H1 (cell line): ENCODE measurements at regions not wholly inside any gene's neighbourhood (a gene's known extent, or its start where the extent isn't known, plus 50 kb on each side); places are given as distances from the start of the nearest gene placed in this dataset.

Experiments used
- CTCF ChIA-PET: fragments of 300-600 bp; sonication (Branson Sonifier 250); formaldehyde crosslinking; loops from one replicate; lab custom pipeline; 2021; ENCODE audit not compliant: partially characterized antibody; lab: Charles Lee
- POLR2A ChIA-PET: fragments of 300-600 bp; sonication (Branson Sonifier 250); formaldehyde crosslinking; loops from one replicate; lab custom pipeline; 2021; ENCODE audit warnings: inconsistent platforms; ENCODE audit not compliant: partially characterized antibody; lab: Charles Lee
- DNase-seq, 2 experiments: peaks; one replicate each; pipeline versions ENCODE4 v3.0.0 to v3.0.0-alpha.2; 2010 to 2022; ENCODE audit warnings: low spot score in 2 of 2, low read depth in 1 of 2, mixed read lengths in 1 of 2
- FAIRE-seq: peaks from 2 replicates; lab custom pipeline; 2011; peaks lifted over from hg19 to GRCh38; lab: Jason Lieb, UNC
- H2AFZ ChIP-seq: 2 replicates; pipeline ENCODE4 v1.8.1; 2012; ENCODE audit warnings: low read length, inconsistent platforms
- H2AK5ac ChIP-seq: 2 replicates; pipeline ENCODE4 v1.6.1; 2013; ENCODE audit warnings: low read depth, low read length
- H2BK120ac ChIP-seq: replicated peaks from 2 replicates; pipeline ENCODE3; 2013; ENCODE audit warnings: low read depth, low read length, inconsistent platforms
- H2BK12ac ChIP-seq: 2 replicates; pipeline ENCODE4 v1.6.1; 2013; ENCODE audit warnings: low read depth, low read length
- H2BK15ac ChIP-seq: 2 replicates; pipeline ENCODE4 v1.6.1; 2013; ENCODE audit warnings: low read length
- H2BK20ac ChIP-seq: 2 replicates; pipeline ENCODE4 v1.6.1; 2013; ENCODE audit warnings: low read length
- H2BK5ac ChIP-seq: 2 replicates; pipeline ENCODE4 v1.6.1; 2013; ENCODE audit warnings: low read depth, low read length
- H3K14ac ChIP-seq: 2 replicates; pipeline ENCODE4 v1.6.1; 2013; ENCODE audit warnings: inconsistent platforms; ENCODE audit not compliant: insufficient read length
- H3K18ac ChIP-seq: 2 replicates; pipeline ENCODE4 v1.6.1; 2013; ENCODE audit warnings: low read length; ENCODE audit errors: extremely low read depth
- H3K23ac ChIP-seq: 2 replicates; pipeline ENCODE4 v1.6.1; 2013; ENCODE audit warnings: inconsistent platforms; ENCODE audit not compliant: insufficient read length
- H3K23me2 ChIP-seq: 2 replicates; pipeline ENCODE4 v1.6.1; 2013; ENCODE audit warnings: low read depth, low read length
- H3K27ac ChIP-seq: 2 replicates; pipeline ENCODE4 v1.6.1; 2011; ENCODE audit warnings: low read depth, low read length, inconsistent platforms
- H3K27me3 ChIP-seq, 4 experiments: replicated peaks in 1 of 4; 1 replicate in 1 of 4; 2 replicates in 3 of 4; pipeline versions ENCODE4 v1.6.1 to v1.8.1; 2011 to 2013; ENCODE audit warnings: low read length in 3 of 4, mild to moderate bottlenecking in 3 of 4, inconsistent platforms in 2 of 4, mixed read lengths in 2 of 4, moderate library complexity in 1 of 4; ENCODE audit not compliant: control insufficient read depth in 3 of 4, insufficient read depth in 3 of 4; ENCODE audit errors: extremely low read depth in 1 of 4
- H3K36me3 ChIP-seq, 4 experiments: 2 replicates each; pipeline versions ENCODE4 v1.6.1 to v1.8.1; 2011 to 2013; ENCODE audit warnings: mild to moderate bottlenecking in 4 of 4, low read length in 3 of 4, moderate library complexity in 2 of 4, control low read depth in 1 of 4, inconsistent platforms in 1 of 4; ENCODE audit not compliant: insufficient read depth in 4 of 4, control insufficient read depth in 2 of 4
- H3K4ac ChIP-seq: replicated peaks from 2 replicates; pipeline ENCODE3; 2013; ENCODE audit warnings: low read length, low read depth, mixed read lengths, inconsistent platforms; ENCODE audit not compliant: insufficient read length
- H3K4me1 ChIP-seq, 4 experiments: replicated peaks in 1 of 4; 1 replicate in 1 of 4; 2 replicates in 3 of 4; pipeline versions ENCODE4 v1.6.1 to v1.8.1; 2011 to 2013; ENCODE audit warnings: low read length in 3 of 4, inconsistent platforms in 2 of 4, mixed read lengths in 1 of 4; ENCODE audit not compliant: insufficient read depth in 4 of 4, control insufficient read depth in 3 of 4
- H3K4me2 ChIP-seq, 2 experiments: 2 replicates each; pipeline versions ENCODE4 v1.6.1 to v1.8.1; 2011 to 2013; ENCODE audit warnings: low read depth in 2 of 2, low read length in 2 of 2, control low read depth in 1 of 2, inconsistent platforms in 1 of 2, mild to moderate bottlenecking in 1 of 2; ENCODE audit not compliant: insufficient read depth in 1 of 2
- H3K4me3 ChIP-seq, 4 experiments: fragments of 200-600, 300-600 bp in 1 of 4; sonication (generic), shearing (Covaris generic), sonication (Bioruptor Twin) in 1 of 4; 2 replicates each; pipeline versions ENCODE4 v1.5.1 to v1.8.1; 2011 to 2016; ENCODE audit warnings: low read length in 4 of 4, low read depth in 3 of 4, control low read depth in 2 of 4, inconsistent platforms in 2 of 4, mild to moderate bottlenecking in 2 of 4, mixed read lengths in 1 of 4, moderate library complexity in 1 of 4; ENCODE audit not compliant: insufficient read depth in 2 of 4; ENCODE audit errors: extremely low read depth in 1 of 4
- H3K56ac ChIP-seq: replicated peaks from 2 replicates; pipeline ENCODE3; 2013; ENCODE audit warnings: low read depth, mild to moderate bottlenecking, mixed read lengths, low read length, inconsistent platforms; ENCODE audit not compliant: insufficient read length
- H3K79me1 ChIP-seq: 2 replicates; pipeline ENCODE4 v1.6.1; 2013; ENCODE audit warnings: low read depth, low read length, control low read depth
- H3K79me2 ChIP-seq, 2 experiments: 2 replicates each; pipeline versions ENCODE4 v1.6.1 to v1.8.1; 2012 to 2013; ENCODE audit warnings: low read length in 2 of 2, mild to moderate bottlenecking in 2 of 2, inconsistent platforms in 1 of 2; ENCODE audit not compliant: insufficient read depth in 2 of 2, control insufficient read depth in 1 of 2
- H3K9ac ChIP-seq, 4 experiments: replicated peaks in 1 of 4; 1 replicate in 1 of 4; 2 replicates in 3 of 4; pipeline versions ENCODE4 v1.6.1 to v1.8.1; 2011 to 2013; ENCODE audit warnings: low read depth in 3 of 4, low read length in 3 of 4, control low read depth in 2 of 4, mild to moderate bottlenecking in 2 of 4, moderate library complexity in 2 of 4, inconsistent platforms in 1 of 4; ENCODE audit errors: extremely low read depth in 1 of 4
- H3K9me3 ChIP-seq, 2 experiments: 2 replicates each; pipeline versions ENCODE4 v1.6.1 to v1.8.1; 2012 to 2013; ENCODE audit warnings: mild to moderate bottlenecking in 2 of 2, moderate library complexity in 2 of 2, control low read depth in 1 of 2, inconsistent platforms in 1 of 2, low read depth in 1 of 2, low read length in 1 of 2, mixed read lengths in 1 of 2; ENCODE audit not compliant: insufficient read depth in 2 of 2
- H4K20me1 ChIP-seq, 2 experiments: replicated peaks in 1 of 2; 2 replicates each; pipeline versions ENCODE3 to v1.8.1; 2011 to 2013; ENCODE audit warnings: inconsistent platforms in 2 of 2, low read length in 2 of 2, mild to moderate bottlenecking in 1 of 2; ENCODE audit not compliant: insufficient read depth in 2 of 2, control insufficient read depth in 1 of 2
- H4K5ac ChIP-seq: 2 replicates; pipeline ENCODE4 v1.6.1; 2013; ENCODE audit warnings: low read length, low read depth, mixed read lengths, inconsistent platforms; ENCODE audit not compliant: insufficient read length
- H4K8ac ChIP-seq: 2 replicates; pipeline ENCODE4 v1.8.0; 2013; ENCODE audit warnings: mild to moderate bottlenecking, moderate library complexity, low read length, inconsistent platforms; ENCODE audit not compliant: insufficient read depth; ENCODE audit errors: extremely low read depth
- H4K91ac ChIP-seq: replicated peaks from 2 replicates; pipeline ENCODE3; 2013; ENCODE audit warnings: low read length, mixed read lengths, inconsistent platforms; ENCODE audit not compliant: insufficient read length
- CBX8 ChIP-seq: fragments of 300-800, 300-1000 bp; sonication (generic); IDR thresholded peaks from 2 replicates; pipeline ENCODE4 v1.7.1; 2016; ENCODE audit warnings: low read depth, low read length, borderline replicate concordance
- EGR1 ChIP-seq: IDR thresholded peaks from 2 replicates; pipeline ENCODE4 v1.6.1; 2011; ENCODE audit warnings: low read depth, low read length, borderline replicate concordance
- GABPA ChIP-seq: IDR thresholded peaks from 2 replicates; pipeline ENCODE4 v1.6.1; 2011; ENCODE audit warnings: mild to moderate bottlenecking, low read length, moderate library complexity, borderline replicate concordance; ENCODE audit not compliant: insufficient read depth
- JUN ChIP-seq: IDR thresholded peaks from 2 replicates; pipeline ENCODE4 v1.6.1; 2011; ENCODE audit warnings: low read depth, mild to moderate bottlenecking, improper control_type of control experiment, low read length
- JUND ChIP-seq: IDR thresholded peaks from 2 replicates; pipeline ENCODE4 v1.6.1; 2011; ENCODE audit warnings: mild to moderate bottlenecking, improper control_type of control experiment, low read length
- MAFK ChIP-seq: IDR thresholded peaks from 2 replicates; pipeline ENCODE4 v1.6.1; 2012; ENCODE audit warnings: low read depth, mild to moderate bottlenecking, improper control_type of control experiment, low read length
- NRF1 ChIP-seq: IDR thresholded peaks from 2 replicates; pipeline ENCODE4 v1.6.1; 2011; ENCODE audit warnings: mild to moderate bottlenecking, low read depth, low read length, improper control_type of control experiment
- POLR2AphosphoS5 ChIP-seq: IDR thresholded peaks from 2 replicates; pipeline ENCODE4 v1.6.1; 2011; ENCODE audit warnings: low read depth, low read length
- RAD21 ChIP-seq, 2 experiments: IDR thresholded peaks in 1 of 2; conservative IDR thresholded peaks in 1 of 2; 2 replicates each; pipeline ENCODE4 v1.6.1; 2011; ENCODE audit warnings: low read depth in 2 of 2, low read length in 2 of 2, improper control_type of control experiment in 1 of 2, inconsistent platforms in 1 of 2, mild to moderate bottlenecking in 1 of 2, moderate library complexity in 1 of 2
- SIN3A ChIP-seq, 2 experiments: IDR thresholded peaks in 1 of 2; conservative IDR thresholded peaks in 1 of 2; 2 replicates each; pipeline ENCODE4 v1.6.1; 2011 to 2012; ENCODE audit warnings: low read length in 2 of 2, improper control_type of control experiment in 1 of 2, low read depth in 1 of 2, mild to moderate bottlenecking in 1 of 2
- TEAD4 ChIP-seq: IDR thresholded peaks from 2 replicates; pipeline ENCODE4 v1.6.1; 2012; ENCODE audit warnings: low read depth, low read length, inconsistent platforms, mixed read lengths
- WGBS, 2 experiments: shearing (Covaris generic) in 1 of 2; methylation state at CpG; one replicate each; pipeline versions ENCODE4 v1.1.6 to v1.1.7; 2013 to 2015; ENCODE audit warnings: low lambda C conversion rate in 2 of 2, mixed read lengths in 2 of 2, inconsistent platforms in 1 of 2, low coverage in 1 of 2, missing lambda C conversion rate in 1 of 2; ENCODE audit not compliant: insufficient replicate concordance in 2 of 2, insufficient coverage in 1 of 2, insufficient read length in 1 of 2; ENCODE audit errors: extremely low coverage in 1 of 2, missing lambda C conversion rate in 1 of 2; 5-methylcytosine and 5-hydroxymethylcytosine counted together

- no peak overlapping the region for H3K18ac ChIP-seq
- H4K5ac ChIP-seq: no peak overlapping the region
- no peak overlapping the region for H3K4me2 ChIP-seq
- no peak overlapping the region for H2BK20ac ChIP-seq
- H2BK12ac ChIP-seq: no peak overlapping the region
- no peak overlapping the region for H4K8ac ChIP-seq
- H2AK5ac ChIP-seq: no peak overlapping the region
- H2BK5ac ChIP-seq: no peak overlapping the region
- no peaks in the 10 kb centered on the region for H3K79me1 ChIP-seq
- 80% methylated on average over 1 of the region's 1 CpG; no CpG with 5 or more reads in 1 of the 2 experiments for WGBS, 2 experiments
- H3K23me2 ChIP-seq: no peaks in the 10 kb centered on the region; the same call in 1 of the 2 replicates
- H2BK120ac ChIP-seq: no peak overlapping the region
- FAIRE-seq (no peak), DNase-seq (no peak)
- no peak overlapping the region for H2AFZ ChIP-seq
- no peaks in the 10 kb centered on the region for H3K4me1 ChIP-seq
- no peak overlapping the region for H3K4ac ChIP-seq
- CTCF ChIA-PET: no interaction called here
- no peak overlapping the region for H3K23ac ChIP-seq
- no peak overlapping the region for H3K14ac ChIP-seq
- no peaks in the 10 kb centered on the region for H3K79me2 ChIP-seq
- H3K27me3 ChIP-seq: no peaks in the 10 kb centered on the region
- H3K36me3 ChIP-seq: no peaks in the 10 kb centered on the region
- H3K9ac ChIP-seq: no peak overlapping the region
- H3K27ac ChIP-seq: no peak overlapping the region
- POLR2A ChIA-PET: no interaction called here
- no peaks in the 10 kb centered on the region for H3K9me3 ChIP-seq
- H3K56ac ChIP-seq: no peak overlapping the region
- no peak overlapping the region for H4K91ac ChIP-seq
- no peak overlapping the region for H3K4me3 ChIP-seq
- H4K20me1 ChIP-seq: no peaks in the 10 kb centered on the region
- H2BK15ac ChIP-seq: no peak overlapping the region
- TF ChIP-seq GABPA (no peak), TEAD4 (no peak), RAD21 (IDR thresholded peaks at IDR 0.05 in 1 of 2, conservative IDR thresholded peaks at IDR 0.05 in 1 of 2; ENCODE audit: low read depth in 2 of 2, low read length in 2 of 2) (no peak), JUND (no peak), JUN (no peak), EGR1 (no peak), MAFK (no peak), CBX8 (no peak), POLR2AphosphoS5 (no peak), SIN3A (conservative IDR thresholded peaks at IDR 0.05 in 1 of 2, IDR thresholded peaks at IDR 0.05 in 1 of 2; ENCODE audit: low read depth in 1 of 2, low read length in 2 of 2) (no peak), NRF1 (no peak)
Measured at GRCh38 chr1:82718719-82719419, 918.1 kb downstream of the ADGRL2 start.
